MM.1S (cell line): ENCODE measurements at regions not wholly inside any gene's neighbourhood (a gene's known extent, or its start where the extent isn't known, plus 50 kb on each side); places are given as distances from the start of the nearest gene placed in this dataset.
A peak's percentile ranks its signal among the peaks of the same experiment; 100 is the strongest.

ENCODE experiments used
- DNase-seq: peaks from one replicate; pipeline ENCODE4 v3.0.0-alpha.2; 2015
- H2AFZ ChIP-seq: fragments of 300-600 bp; sonication (generic); 2 replicates; pipeline ENCODE4 v1.6.0; 2016; ENCODE audit warnings: antibody characterized with exemption, low read length
- H3F3A ChIP-seq: fragments of 300-600 bp; sonication (generic); 2 replicates; pipeline ENCODE4 v1.6.1; 2016; ENCODE audit warnings: mild to moderate bottlenecking, antibody characterized with exemption, low read length, moderate library complexity, mixed read lengths; ENCODE audit not compliant: insufficient read depth
- H3K27ac ChIP-seq: fragments of 300-600 bp; sonication (generic); 2 replicates; pipeline ENCODE4 v1.5.1; 2016; ENCODE audit warnings: mild to moderate bottlenecking, low read length
- H3K27me3 ChIP-seq: fragments of 300-600 bp; sonication (generic); replicated peaks from 2 replicates; pipeline ENCODE4 v1.6.0; 2016; ENCODE audit warnings: low read length; ENCODE audit not compliant: insufficient read depth
- H3K36me3 ChIP-seq: fragments of 300-600 bp; sonication (generic); replicated peaks from 2 replicates; pipeline ENCODE4 v1.6.1; 2016; ENCODE audit warnings: mild to moderate bottlenecking, low read length, mixed read lengths; ENCODE audit not compliant: insufficient read depth
- H3K4me1 ChIP-seq: fragments of 300-600 bp; sonication (generic); 2 replicates; pipeline ENCODE4 v1.6.1; 2016; ENCODE audit warnings: low read length, mixed read lengths
- H3K4me2 ChIP-seq: fragments of 300-600 bp; sonication (generic); 2 replicates; pipeline ENCODE4 v1.6.0; 2016; ENCODE audit warnings: low read depth, low read length
- H3K4me3 ChIP-seq: fragments of 300-600 bp; sonication (generic); 2 replicates; pipeline ENCODE4 v1.5.1; 2016; ENCODE audit warnings: low read length, mixed read lengths
- H3K79me2 ChIP-seq: fragments of 300-600 bp; sonication (generic); 2 replicates; pipeline ENCODE4 v1.6.1; 2016; ENCODE audit warnings: mixed run types, low read length, mixed read lengths
- H3K9ac ChIP-seq: fragments of 300-600 bp; sonication (generic); 2 replicates; pipeline ENCODE4 v1.6.1; 2016; ENCODE audit warnings: low read length, mixed read lengths
- H3K9me2 ChIP-seq: fragments of 300-600 bp; sonication (generic); replicated peaks from 2 replicates; pipeline ENCODE4 v1.6.1; 2016; ENCODE audit warnings: mild to moderate bottlenecking, low read length, mixed read lengths; ENCODE audit not compliant: insufficient read depth
- H3K9me3 ChIP-seq: fragments of 300-600 bp; sonication (generic); replicated peaks from 2 replicates; pipeline ENCODE4 v1.6.1; 2016; ENCODE audit warnings: mild to moderate bottlenecking, low read length, mixed read lengths; ENCODE audit not compliant: insufficient read depth
- H4K20me1 ChIP-seq: fragments of 300-600 bp; sonication (generic); 2 replicates; pipeline ENCODE4 v1.6.1; 2016; ENCODE audit warnings: mild to moderate bottlenecking, low read length, moderate library complexity, mixed read lengths; ENCODE audit not compliant: insufficient read depth
- EZH2 ChIP-seq: fragments of 300-600 bp; sonication (generic); optimal IDR thresholded peaks from 2 replicates; pipeline ENCODE3; 2017; ENCODE audit warnings: low read depth, mild to moderate bottlenecking, antibody characterized with exemption, low read length, mixed read lengths
- EZH2phosphoT487 ChIP-seq: fragments of 300-600 bp; sonication (generic); IDR thresholded peaks from 2 replicates; pipeline ENCODE4 v1.6.1; 2018; ENCODE audit warnings: antibody characterized with exemption, low read length
- TF ChIP-seq, protein P1 (sequence below): fragments of 300-600 bp; sonication (generic); IDR thresholded peaks from 2 replicates; pipeline ENCODE4 v1.5.1; 2016; ENCODE audit warnings: antibody characterized with exemption, low read length, mixed read lengths

GRCh38 chr4:71188951-71189350 lies 149.9 kb upstream of the SLC4A4 start:
- Histone ChIP-seq H3K4me1 (no peaks in the 10 kb centered on the region; the same call in 1 of the 2 replicates), H3K36me3 (no peaks in the 10 kb centered on the region), H3K4me3 (no peak overlapping the region), H3K27me3 (no peaks in the 10 kb centered on the region), H3K27ac (no peak overlapping the region), H3K9me2 (no peaks in the 10 kb centered on the region), H4K20me1 (no peaks in the 10 kb centered on the region), H2AFZ (no peak overlapping the region), H3K9ac (no peak overlapping the region), H3K79me2 (no peaks in the 10 kb centered on the region), H3F3A (0 out of 2 replicates have a peak, but pooled peaks cover 3% of the 10 kb centered on the region), H3K4me2 (peak overlapping the region; percentile 70; the same call in 1 of the 2 replicates), H3K9me3 (no peaks in the 10 kb centered on the region)
- DNase-seq: no peak
- TF ChIP-seq EZH2phosphoT487 (no peak), EZH2 (no peak)
- TF ChIP-seq, protein P1, sequence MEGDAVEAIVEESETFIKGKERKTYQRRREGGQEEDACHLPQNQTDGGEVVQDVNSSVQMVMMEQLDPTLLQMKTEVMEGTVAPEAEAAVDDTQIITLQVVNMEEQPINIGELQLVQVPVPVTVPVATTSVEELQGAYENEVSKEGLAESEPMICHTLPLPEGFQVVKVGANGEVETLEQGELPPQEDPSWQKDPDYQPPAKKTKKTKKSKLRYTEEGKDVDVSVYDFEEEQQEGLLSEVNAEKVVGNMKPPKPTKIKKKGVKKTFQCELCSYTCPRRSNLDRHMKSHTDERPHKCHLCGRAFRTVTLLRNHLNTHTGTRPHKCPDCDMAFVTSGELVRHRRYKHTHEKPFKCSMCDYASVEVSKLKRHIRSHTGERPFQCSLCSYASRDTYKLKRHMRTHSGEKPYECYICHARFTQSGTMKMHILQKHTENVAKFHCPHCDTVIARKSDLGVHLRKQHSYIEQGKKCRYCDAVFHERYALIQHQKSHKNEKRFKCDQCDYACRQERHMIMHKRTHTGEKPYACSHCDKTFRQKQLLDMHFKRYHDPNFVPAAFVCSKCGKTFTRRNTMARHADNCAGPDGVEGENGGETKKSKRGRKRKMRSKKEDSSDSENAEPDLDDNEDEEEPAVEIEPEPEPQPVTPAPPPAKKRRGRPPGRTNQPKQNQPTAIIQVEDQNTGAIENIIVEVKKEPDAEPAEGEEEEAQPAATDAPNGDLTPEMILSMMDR: no peak

- Histone ChIP-seq H2AFZ (no peak overlapping the region), H3K9me2 (no peaks in the 10 kb centered on the region), H4K20me1 (no peaks in the 10 kb centered on the region), H3K4me1 (no peaks in the 10 kb centered on the region; the same call in 1 of the 2 replicates), H3F3A (0 out of 2 replicates have a peak, but pooled peaks cover 3% of the 10 kb centered on the region), H3K4me2 (no peak overlapping the region), H3K27ac (no peak overlapping the region), H3K9me3 (no peaks in the 10 kb centered on the region), H3K27me3 (no peaks in the 10 kb centered on the region), H3K4me3 (no peak overlapping the region), H3K36me3 (no peaks in the 10 kb centered on the region), H3K9ac (no peak overlapping the region), H3K79me2 (no peaks in the 10 kb centered on the region)
- no peak for DNase-seq
- TF ChIP-seq EZH2 (no peak), EZH2phosphoT487 (no peak)
- TF ChIP-seq, protein P1: no peak
Measured at GRCh38 chr4:71189471-71189870, 149.3 kb upstream of the SLC4A4 start.

GRCh38 chr4:71194454-71194853 lies 144.4 kb upstream of the SLC4A4 start:
- H4K20me1 ChIP-seq: no peaks in the 10 kb centered on the region
- no peak overlapping the region for H2AFZ ChIP-seq
- H3K4me1 ChIP-seq: no peaks in the 10 kb centered on the region
- no peaks in the 10 kb centered on the region for H3F3A ChIP-seq
- no peak overlapping the region for H3K27ac ChIP-seq
- H3K9me2 ChIP-seq: no peaks in the 10 kb centered on the region
- no peak overlapping the region for H3K9ac ChIP-seq
- H3K36me3 ChIP-seq: no peaks in the 10 kb centered on the region
- no peak overlapping the region for H3K4me3 ChIP-seq
- H3K27me3 ChIP-seq: no peaks in the 10 kb centered on the region
- H3K9me3 ChIP-seq: no peaks in the 10 kb centered on the region
- no peak for DNase-seq
- H3K79me2 ChIP-seq: no peaks in the 10 kb centered on the region
- no peak overlapping the region for H3K4me2 ChIP-seq
- no peak for TF ChIP-seq EZH2phosphoT487
- TF ChIP-seq EZH2: no peak
- TF ChIP-seq, protein P1: no peak
